ENCODE measurements at regions not wholly inside any gene's neighbourhood (a gene's known extent, or its start where the extent isn't known, plus 50 kb on each side); places are given as distances from the start of the nearest gene placed in this dataset.

- CTCF ChIA-PET: interaction anchor here (1.0 to 1.1 kb wide), 2 partner anchors 9 to 33 kb away, joined by 3 read pairs; no protein-coding TSS in a partner anchor
- Mint-ChIP-seq H3K4me3 (no peak overlapping the region), H3K36me3 (no peaks in the 10 kb centered on the region), H3K4me1 (no peaks in the 10 kb centered on the region), H3K27me3 (ENCODE audit: low read depth) (no peaks in the 10 kb centered on the region), H3K27ac (no peak overlapping the region), H3K9me3 (no peaks in the 10 kb centered on the region; the same call in 1 of the 2 replicates)
- POLR2A ChIA-PET: no interaction called here
- ATAC-seq (peak; percentile 81), DNase-seq (ENCODE audit: low spot score) (peak; percentile 46)
- TF ChIP-seq ELF4 (CRISPR knock-in tag; IDR thresholded peaks at IDR 0.05; ENCODE audit: low read depth) (no peak), ZNF512 (CRISPR knock-in tag; IDR thresholded peaks at IDR 0.05; ENCODE audit: borderline replicate concordance) (no peak), AFF4 (CRISPR knock-in tag; IDR thresholded peaks at IDR 0.05; ENCODE audit: borderline replicate concordance) (no peak), ZNF263 (CRISPR knock-in tag; IDR thresholded peaks at IDR 0.05; ENCODE audit: low read depth) (no peak), ZBTB21 (CRISPR knock-in tag; IDR thresholded peaks at IDR 0.05; ENCODE audit: borderline replicate concordance) (no peak), RELA (CRISPR knock-in tag; IDR thresholded peaks at IDR 0.05; ENCODE audit: borderline replicate concordance) (no peak), MAX (CRISPR knock-in tag; IDR thresholded peaks at IDR 0.05) (no peak), ESRRA (CRISPR knock-in tag; IDR thresholded peaks at IDR 0.05; ENCODE audit: borderline replicate concordance) (no peak), KAT7 (CRISPR knock-in tag; IDR thresholded peaks at IDR 0.05; ENCODE audit: borderline replicate concordance) (no peak), ZNF317 (CRISPR knock-in tag; IDR thresholded peaks at IDR 0.05; ENCODE audit: borderline replicate concordance, low read depth) (no peak), RORB (CRISPR knock-in tag; IDR thresholded peaks at IDR 0.05) (no peak), ARID4B (CRISPR knock-in tag; IDR thresholded peaks at IDR 0.05; ENCODE audit: borderline replicate concordance) (no peak)
Measured at GRCh38 chr21:23016617-23017016, 2018.4 kb downstream of the NCAM2 start.

GRCh38 chr21:23017989-23018388 is 2019.8 kb downstream of the NCAM2 start:
- ChIA-PET CTCF (interaction anchor here (0.8 to 1.0 kb wide), 2 partner anchors 10 to 384 kb away, joined by 3 to 4 read pairs; no protein-coding TSS in a partner anchor), POLR2A (no interaction called here)
- Mint-ChIP-seq H3K27ac (no peak overlapping the region), H3K4me3 (no peak overlapping the region), H3K27me3 (ENCODE audit: low read depth) (no peaks in the 10 kb centered on the region), H3K36me3 (no peaks in the 10 kb centered on the region), H3K9me3 (peaks cover 5% of the 10 kb centered on the region), H3K4me1 (no peaks in the 10 kb centered on the region)
- TF ChIP-seq CREB1 (CRISPR knock-in tag; IDR thresholded peaks at IDR 0.05): no peak
- TF ChIP-seq TEAD4 (CRISPR knock-in tag; IDR thresholded peaks at IDR 0.05): no peak
- no peak for ATAC-seq
- DNase-seq (ENCODE audit: low spot score): no peak

Data from WTC11 (cell line).